ENCODE measurements at regions not wholly inside any gene's neighbourhood (a gene's known extent, or its start where the extent isn't known, plus 50 kb on each side); places are given as distances from the start of the nearest gene placed in this dataset.

GRCh38 chr2:176742271-176742670, 470.3 kb upstream of the HNRNPA3 start:
- H3K36me3 ChIP-seq, result no peaks in the 10 kb centered on the region
- H3K27me3 ChIP-seq, result peaks cover 0 to 2% of the 10 kb centered on the region in 2 donors
- H3K4me1 ChIP-seq, result peaks cover 0 to 4% (median 0%) of the 10 kb centered on the region in 4 donors
- no peak overlapping the region for H3K4me3 ChIP-seq
- H3K9me3 ChIP-seq, result no peaks in the 10 kb centered on the region
- no peak for DNase-seq (ENCODE audit: low spot score in 2 of 2)
- 54 to 70% methylated on average over 1 of the region's 1 CpG for WGBS, 2 donors
- no peak overlapping the region for H3K27ac ChIP-seq
- TF ChIP-seq EP300 (IDR thresholded peaks at IDR 0.05), result no peak

DNA sequence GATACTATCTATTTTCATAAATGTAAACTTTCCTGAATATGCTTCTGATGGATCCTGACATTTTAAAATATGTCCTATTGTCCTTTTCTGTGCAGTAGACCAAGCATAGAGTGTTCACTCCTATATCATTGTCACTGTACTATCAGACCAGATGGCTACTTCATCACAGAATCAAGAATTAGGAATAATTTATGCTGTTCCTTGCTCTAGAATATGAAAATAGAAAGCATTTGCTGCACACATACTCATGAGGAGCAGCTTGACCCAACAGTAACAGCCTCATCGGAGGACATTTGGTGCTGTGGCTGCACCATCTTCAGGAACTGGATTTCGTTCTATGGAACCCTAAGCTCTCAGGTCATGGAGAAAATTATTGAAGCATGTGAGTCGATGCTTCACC, 468.9 kb upstream of the HNRNPA3 start:
- peaks cover 0 to 4% (median 0%) of the 10 kb centered on the region in 4 donors for H3K4me1 ChIP-seq
- no peaks in the 10 kb centered on the region for H3K36me3 ChIP-seq
- H3K27ac ChIP-seq, result no peak overlapping the region
- H3K4me3 ChIP-seq, result no peak overlapping the region
- no peak for TF ChIP-seq EP300 (IDR thresholded peaks at IDR 0.05)
- TF ChIP-seq POLR2A (IDR thresholded peaks at IDR 0.05), result no peak
- TF ChIP-seq, protein P1, sequence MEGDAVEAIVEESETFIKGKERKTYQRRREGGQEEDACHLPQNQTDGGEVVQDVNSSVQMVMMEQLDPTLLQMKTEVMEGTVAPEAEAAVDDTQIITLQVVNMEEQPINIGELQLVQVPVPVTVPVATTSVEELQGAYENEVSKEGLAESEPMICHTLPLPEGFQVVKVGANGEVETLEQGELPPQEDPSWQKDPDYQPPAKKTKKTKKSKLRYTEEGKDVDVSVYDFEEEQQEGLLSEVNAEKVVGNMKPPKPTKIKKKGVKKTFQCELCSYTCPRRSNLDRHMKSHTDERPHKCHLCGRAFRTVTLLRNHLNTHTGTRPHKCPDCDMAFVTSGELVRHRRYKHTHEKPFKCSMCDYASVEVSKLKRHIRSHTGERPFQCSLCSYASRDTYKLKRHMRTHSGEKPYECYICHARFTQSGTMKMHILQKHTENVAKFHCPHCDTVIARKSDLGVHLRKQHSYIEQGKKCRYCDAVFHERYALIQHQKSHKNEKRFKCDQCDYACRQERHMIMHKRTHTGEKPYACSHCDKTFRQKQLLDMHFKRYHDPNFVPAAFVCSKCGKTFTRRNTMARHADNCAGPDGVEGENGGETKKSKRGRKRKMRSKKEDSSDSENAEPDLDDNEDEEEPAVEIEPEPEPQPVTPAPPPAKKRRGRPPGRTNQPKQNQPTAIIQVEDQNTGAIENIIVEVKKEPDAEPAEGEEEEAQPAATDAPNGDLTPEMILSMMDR (IDR thresholded peaks at IDR 0.05), result no peak
- WGBS, 2 donors, result 78 to 83% methylated on average over 3 of the region's 3 CpGs
- peaks cover 0 to 2% of the 10 kb centered on the region in 2 donors for H3K27me3 ChIP-seq
- no peak for DNase-seq (ENCODE audit: low spot score in 2 of 2)
- no peaks in the 10 kb centered on the region for H3K9me3 ChIP-seq

- Histone ChIP-seq H3K9me3 (no peaks in the 10 kb centered on the region), H3K4me1 (peaks cover 0 to 4% (median 0%) of the 10 kb centered on the region in 4 donors), H3K36me3 (no peaks in the 10 kb centered on the region), H3K27ac (no peak overlapping the region), H3K27me3 (peaks cover 0 to 2% of the 10 kb centered on the region in 2 donors), H3K4me3 (no peak overlapping the region)
- no peak for DNase-seq (ENCODE audit: low spot score in 2 of 2)
- TF ChIP-seq, protein P1 (IDR thresholded peaks at IDR 0.05), result no peak
- TF ChIP-seq EP300 (IDR thresholded peaks at IDR 0.05) (no peak), POLR2A (IDR thresholded peaks at IDR 0.05) (no peak)
- 36 to 44% methylated on average over 4 of the region's 4 CpGs for WGBS, 2 donors
These were observed 468.4 kb upstream of the HNRNPA3 start for GRCh38 chr2:176744146-176744545.

DNA sequence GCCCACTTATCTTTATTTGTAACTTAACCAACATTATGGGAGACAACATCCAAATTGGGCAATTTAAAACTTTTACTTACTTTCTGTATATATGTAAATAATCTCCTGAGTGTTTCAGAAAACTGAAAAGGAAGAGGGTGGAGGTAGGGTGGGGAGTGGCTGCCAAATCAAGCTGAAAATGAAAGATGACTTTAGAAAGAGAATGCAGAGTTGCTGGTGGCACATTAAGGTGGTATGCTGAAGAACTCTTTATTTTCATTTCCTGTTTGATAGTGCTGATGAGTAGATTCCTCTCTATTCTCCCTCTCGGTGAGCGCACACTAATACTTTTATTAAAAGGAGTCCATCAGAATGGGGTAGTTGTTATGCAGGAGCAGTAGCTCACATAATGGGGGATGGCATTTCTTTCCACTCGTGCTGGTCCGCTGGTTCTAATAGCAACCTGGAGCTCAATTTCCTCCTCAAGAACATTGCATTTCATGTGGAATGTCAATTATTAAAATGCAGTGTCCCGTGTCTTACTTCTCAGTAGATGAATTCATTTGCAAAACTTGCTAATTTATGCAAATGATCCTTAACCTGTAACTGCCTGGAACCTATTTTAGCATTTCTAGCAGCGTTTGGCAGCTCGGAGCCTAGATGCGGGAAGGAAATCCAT, 466.9 kb upstream of the HNRNPA3 start:
- Histone ChIP-seq H3K4me1 (peaks cover 0 to 4% (median 0%) of the 10 kb centered on the region in 4 donors), H3K27ac (no peak overlapping the region), H3K4me3 (no peak overlapping the region), H3K36me3 (no peaks in the 10 kb centered on the region), H3K27me3 (peaks cover 0 to 2% of the 10 kb centered on the region in 2 donors), H3K9me3 (no peaks in the 10 kb centered on the region)
- no peak for DNase-seq (ENCODE audit: low spot score in 2 of 2)
- 81 to 83% methylated on average over 8 of the region's 8 CpGs for WGBS, 2 donors
- no peak for TF ChIP-seq EP300 (IDR thresholded peaks at IDR 0.05)
- TF ChIP-seq, protein P1 (IDR thresholded peaks at IDR 0.05), result no peak
- TF ChIP-seq POLR2A (IDR thresholded peaks at IDR 0.05), result no peak

- no peaks in the 10 kb centered on the region for H3K9me3 ChIP-seq
- WGBS, 2 donors, result 88 to 90% methylated on average over 7 of the region's 7 CpGs
- DNase-seq (ENCODE audit: low spot score in 2 of 2), result no peak
- no peaks in the 10 kb centered on the region for H3K36me3 ChIP-seq
- H3K4me1 ChIP-seq, result peaks cover 0 to 4% (median 0%) of the 10 kb centered on the region in 4 donors
- no peak for TF ChIP-seq POLR2A (IDR thresholded peaks at IDR 0.05)
- H3K4me3 ChIP-seq, result no peak overlapping the region
- peaks cover 0 to 2% of the 10 kb centered on the region in 2 donors for H3K27me3 ChIP-seq
- no peak overlapping the region for H3K27ac ChIP-seq
These were observed 466.2 kb upstream of the HNRNPA3 start for GRCh38 chr2:176746411-176746810.

DNA sequence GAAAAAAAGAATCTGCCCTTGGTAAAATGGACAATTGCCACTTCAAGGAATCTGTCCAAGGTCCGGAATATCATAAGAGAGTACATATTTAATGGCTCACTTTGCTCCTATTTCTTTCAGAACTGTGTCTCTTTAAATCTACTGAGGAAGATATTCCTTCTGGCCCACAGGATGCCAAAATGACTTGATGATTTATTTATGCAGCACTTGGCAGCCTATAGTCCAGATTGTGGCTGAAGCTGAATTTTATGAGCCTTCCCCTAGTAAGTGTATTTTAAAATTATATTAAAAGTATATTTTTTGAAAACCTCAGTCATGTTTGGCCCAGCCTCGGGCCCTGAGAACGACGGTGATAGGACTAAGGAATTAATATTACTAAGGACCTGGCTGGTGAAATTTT, 465.1 kb upstream of the HNRNPA3 start:
- Histone ChIP-seq H3K4me3 (no peak overlapping the region), H3K9me3 (no peaks in the 10 kb centered on the region), H3K27me3 (peaks cover 0 to 2% of the 10 kb centered on the region in 2 donors), H3K36me3 (no peaks in the 10 kb centered on the region), H3K4me1 (peaks cover 0 to 4% (median 0%) of the 10 kb centered on the region in 4 donors), H3K27ac (no peak overlapping the region)
- DNase-seq (ENCODE audit: low spot score in 2 of 2), result no peak
- TF ChIP-seq, protein P1 (IDR thresholded peaks at IDR 0.05), result no peak
- TF ChIP-seq EP300 (IDR thresholded peaks at IDR 0.05) (no peak), POLR2A (IDR thresholded peaks at IDR 0.05) (no peak)
- 75 to 76% methylated on average over 4 of the region's 4 CpGs for WGBS, 2 donors
